SK-N-SH treated with all-trans-retinoic acid at 6 μM for 48 hours (cell line): ENCODE measurements at regions not wholly inside any gene's neighbourhood (a gene's known extent, or its start where the extent isn't known, plus 50 kb on each side); places are given as distances from the start of the nearest gene placed in this dataset.

Experiments used
- ATAC-seq: fragments of 200-7000 bp; cut with Tn5 transposase; 3 replicates; pipeline ENCODE4 v1.9.1; 2020; ENCODE audit warnings: mild to moderate bottlenecking, moderate library complexity
- ARNTL ChIP-seq: fragments of 450-650 bp; formaldehyde crosslinking; IDR thresholded peaks from 2 replicates; pipeline ENCODE4 v1.5.0; 2020; ENCODE audit warnings: low read depth, mild to moderate bottlenecking, moderate library complexity, borderline replicate concordance
- BACH2 ChIP-seq: fragments of 250-450 bp; sonication (Bioruptor Pico); IDR thresholded peaks from 2 replicates; pipeline ENCODE4 v1.9.0; 2021; ENCODE audit warnings: mild to moderate bottlenecking, borderline replicate concordance
- CREB5 ChIP-seq: fragments of 250-450 bp; sonication (Bioruptor Pico); IDR thresholded peaks from 2 replicates; pipeline ENCODE4 v1.5.1; 2020; ENCODE audit warnings: low read depth, mild to moderate bottlenecking, moderate library complexity
- CSDC2 ChIP-seq: fragments of 250-450 bp; sonication (Bioruptor Pico); IDR thresholded peaks from 2 replicates; pipeline ENCODE4 v1.5.0; 2020; ENCODE audit warnings: mild to moderate bottlenecking, moderate library complexity
- CSRNP3 ChIP-seq: fragments of 250-450 bp; sonication (Bioruptor Pico); IDR thresholded peaks from 2 replicates; pipeline ENCODE4 v1.5.1; 2021; ENCODE audit warnings: mild to moderate bottlenecking, moderate library complexity
- ESRRG ChIP-seq: fragments of 250-450 bp; sonication (Bioruptor Pico); IDR thresholded peaks from 2 replicates; pipeline ENCODE4 v1.6.1; 2021; ENCODE audit warnings: mild to moderate bottlenecking
- GLIS3 ChIP-seq: fragments of 250-450 bp; sonication (Bioruptor Pico); IDR thresholded peaks from 2 replicates; pipeline ENCODE4 v1.5.0; 2020; ENCODE audit warnings: mild to moderate bottlenecking, moderate library complexity
- ISL1 ChIP-seq: fragments of 250-450 bp; sonication (Bioruptor Pico); IDR thresholded peaks from 2 replicates; pipeline ENCODE4 v2.1.2; 2022; ENCODE audit warnings: mild to moderate bottlenecking, moderate library complexity
- OSR1 ChIP-seq: fragments of 250-450 bp; sonication (Bioruptor Pico); IDR thresholded peaks from 2 replicates; pipeline ENCODE4 v1.8.0; 2022; ENCODE audit warnings: moderate library complexity, mild to moderate bottlenecking, inconsistent platforms
- PATZ1 ChIP-seq: fragments of 250-450 bp; sonication (Bioruptor Pico); IDR thresholded peaks from 2 replicates; pipeline ENCODE4 v1.8.0; 2020; ENCODE audit warnings: mild to moderate bottlenecking, moderate library complexity, borderline replicate concordance
- POU6F1 ChIP-seq: fragments of 250-450 bp; sonication (Bioruptor Pico); IDR thresholded peaks from 2 replicates; pipeline ENCODE4 v1.8.0; 2021; ENCODE audit warnings: low read depth, mild to moderate bottlenecking, moderate library complexity, borderline replicate concordance
- PPARA ChIP-seq: fragments of 250-450 bp; sonication (Bioruptor Pico); IDR thresholded peaks from 2 replicates; pipeline ENCODE4 v1.5.0; 2020; ENCODE audit warnings: mild to moderate bottlenecking, borderline replicate concordance
- RARB ChIP-seq: fragments of 250-450 bp; sonication (Bioruptor Pico); IDR thresholded peaks from 2 replicates; pipeline ENCODE4 v1.8.0; 2021; ENCODE audit warnings: mild to moderate bottlenecking, moderate library complexity
- SNAI2 ChIP-seq: fragments of 250-450 bp; sonication (Bioruptor Pico); IDR thresholded peaks from 2 replicates; pipeline ENCODE4 v1.5.0; 2020; ENCODE audit warnings: mild to moderate bottlenecking, moderate library complexity
- TCF4 ChIP-seq: fragments of 250-450 bp; sonication (Bioruptor Pico); IDR thresholded peaks from 2 replicates; pipeline ENCODE4 v1.8.0; 2021; ENCODE audit warnings: mild to moderate bottlenecking, moderate library complexity, borderline replicate concordance
- TOX ChIP-seq: fragments of 250-450 bp; sonication (Bioruptor Pico); IDR thresholded peaks from 2 replicates; pipeline ENCODE4 v1.8.0; 2021; ENCODE audit warnings: mild to moderate bottlenecking, moderate library complexity, borderline replicate concordance
- TSHZ2 ChIP-seq: fragments of 250-450 bp; sonication (Bioruptor Pico); IDR thresholded peaks from 2 replicates; pipeline ENCODE4 v1.5.0; 2020; ENCODE audit warnings: mild to moderate bottlenecking, moderate library complexity
- ZC3H10 ChIP-seq: fragments of 250-450 bp; sonication (Bioruptor Pico); IDR thresholded peaks from 2 replicates; pipeline ENCODE4 v1.5.1; 2021; ENCODE audit warnings: mild to moderate bottlenecking, moderate library complexity
- ZFP3 ChIP-seq: fragments of 250-450 bp; sonication (Bioruptor Pico); IDR thresholded peaks from 2 replicates; pipeline ENCODE4 v1.5.0; 2020; ENCODE audit warnings: mild to moderate bottlenecking, moderate library complexity
- ZFP30 ChIP-seq: fragments of 450-650 bp; formaldehyde crosslinking; IDR thresholded peaks from 2 replicates; pipeline ENCODE4 v1.5.0; 2022; ENCODE audit warnings: mild to moderate bottlenecking, moderate library complexity
- ZNF565 ChIP-seq: fragments of 450-650 bp; formaldehyde crosslinking; conservative IDR thresholded peaks from 2 replicates; pipeline ENCODE4 v1.5.0; 2020; ENCODE audit warnings: low read depth, mild to moderate bottlenecking, moderate library complexity
- ZNF70 ChIP-seq: fragments of 450-650 bp; formaldehyde crosslinking; IDR thresholded peaks from 2 replicates; pipeline ENCODE4 v1.5.0; 2020; ENCODE audit warnings: mild to moderate bottlenecking, moderate library complexity
- ZNF8 ChIP-seq: fragments of 450-650 bp; formaldehyde crosslinking; IDR thresholded peaks from 2 replicates; pipeline ENCODE4 v1.5.0; 2020; ENCODE audit warnings: mild to moderate bottlenecking, moderate library complexity

GRCh38 chr21:27359141-27359540 is 392.3 kb upstream of the ADAMTS5 start:
- TF ChIP-seq TOX (CRISPR knock-in tag), result peak; percentile 90
- no peak for TF ChIP-seq GLIS3
- TF ChIP-seq ZC3H10 (CRISPR knock-in tag), result peak; percentile 51; the same call in 1 of the 2 replicates
- TF ChIP-seq ZFP3 (CRISPR knock-in tag), result no peak
- no peak for TF ChIP-seq ESRRG (CRISPR knock-in tag)
- TF ChIP-seq TCF4 (CRISPR knock-in tag), result no peak
- TF ChIP-seq TSHZ2 (CRISPR knock-in tag), result no peak
- peak; percentile 47 for TF ChIP-seq ISL1 (CRISPR knock-in tag)
- peak; percentile 53 for ATAC-seq

- TF ChIP-seq PATZ1 (CRISPR knock-in tag), result no peak
- no peak for TF ChIP-seq ZFP3 (CRISPR knock-in tag)
- TF ChIP-seq ARNTL (CRISPR knock-in tag), result no peak
- TF ChIP-seq ZFP30 (CRISPR knock-in tag), result no peak
- no peak for TF ChIP-seq ESRRG (CRISPR knock-in tag)
- no peak for TF ChIP-seq TCF4 (CRISPR knock-in tag)
- TF ChIP-seq BACH2 (CRISPR knock-in tag), result no peak
- TF ChIP-seq TOX (CRISPR knock-in tag), result no peak
- TF ChIP-seq ZC3H10 (CRISPR knock-in tag), result no peak
- no peak for TF ChIP-seq GLIS3
- TF ChIP-seq PPARA (CRISPR knock-in tag), result no peak
- no peak for TF ChIP-seq ZNF565
- no peak for TF ChIP-seq CSDC2
- no peak for ATAC-seq
These were observed 386.0 kb upstream of the ADAMTS5 start for GRCh38 chr21:27352885-27353284.

GRCh38 chr21:27346041-27346448 is 379.2 kb upstream of the ADAMTS5 start:
- 0 out of 3 replicates have a peak, but pooled peaks have one; percentile 26 for ATAC-seq
- TF ChIP-seq POU6F1 (CRISPR knock-in tag), result no peak
- no peak for TF ChIP-seq TCF4 (CRISPR knock-in tag)
- no peak for TF ChIP-seq ESRRG (CRISPR knock-in tag)
- TF ChIP-seq ZC3H10 (CRISPR knock-in tag), result no peak
- TF ChIP-seq BACH2 (CRISPR knock-in tag), result no peak
- TF ChIP-seq GLIS3, result no peak
- no peak for TF ChIP-seq OSR1 (CRISPR knock-in tag)
- TF ChIP-seq ZNF565, result no peak
- no peak for TF ChIP-seq RARB (CRISPR knock-in tag)
- TF ChIP-seq ZFP30 (CRISPR knock-in tag), result no peak
- no peak for TF ChIP-seq CREB5 (CRISPR knock-in tag)
- TF ChIP-seq SNAI2 (CRISPR knock-in tag), result no peak
- no peak for TF ChIP-seq ZNF8 (CRISPR knock-in tag)
- no peak for TF ChIP-seq ZNF70 (CRISPR knock-in tag)
- TF ChIP-seq PATZ1 (CRISPR knock-in tag), result no peak
- no peak for TF ChIP-seq CSDC2
- TF ChIP-seq PPARA (CRISPR knock-in tag), result no peak
- TF ChIP-seq CSRNP3 (CRISPR knock-in tag), result no peak
- TF ChIP-seq, all 23 proteins: peak for 0
